OCI-LY1 (cell line): ENCODE measurements at regions not wholly inside any gene's neighbourhood (a gene's known extent, or its start where the extent isn't known, plus 50 kb on each side); places are given as distances from the start of the nearest gene placed in this dataset.

Source experiments
- H2AFZ ChIP-seq: fragments of 200-600 bp; sonication (generic), shearing (Covaris generic); 2 replicates; pipeline ENCODE4 v1.6.0; 2014; ENCODE audit warnings: antibody characterized with exemption, mild to moderate bottlenecking, low read length
- H3F3A ChIP-seq: fragments of 200-600 bp; sonication (generic), shearing (Covaris generic); 2 replicates; pipeline ENCODE4 v1.6.0; 2014; ENCODE audit warnings: mild to moderate bottlenecking, antibody characterized with exemption, low read length, moderate library complexity; ENCODE audit not compliant: insufficient read depth
- H3K27ac ChIP-seq: fragments of 200-600 bp; sonication (generic); 2 replicates; pipeline ENCODE4 v1.5.1; 2014; ENCODE audit warnings: low read length, mixed run types, mild to moderate bottlenecking, low read depth; ENCODE audit not compliant: poor library complexity, severe bottlenecking
- H3K27me3 ChIP-seq: fragments of 200-600 bp; sonication (generic); 2 replicates; pipeline ENCODE4 v1.6.0; 2014; ENCODE audit warnings: antibody characterized with exemption, mild to moderate bottlenecking, low read length, moderate library complexity; ENCODE audit not compliant: insufficient read depth
- H3K36me3 ChIP-seq: fragments of 200-600 bp; sonication (generic); 2 replicates; pipeline ENCODE4 v1.6.1; 2014; ENCODE audit warnings: mild to moderate bottlenecking, antibody characterized with exemption, low read length, moderate library complexity, mixed read lengths; ENCODE audit not compliant: insufficient read depth
- H3K4me1 ChIP-seq: fragments of 200-600 bp; sonication (generic); 2 replicates; pipeline ENCODE4 v1.5.1; 2014; ENCODE audit warnings: mild to moderate bottlenecking, low read length, moderate library complexity; ENCODE audit not compliant: insufficient read depth, severe bottlenecking
- H3K4me2 ChIP-seq: fragments of 200-600 bp; sonication (generic), shearing (Covaris generic); 2 replicates; pipeline ENCODE4 v1.6.1; 2014; ENCODE audit warnings: low read length
- H3K4me3 ChIP-seq: fragments of 200-600 bp; sonication (generic); 2 replicates; pipeline ENCODE4 v1.5.1; 2014; ENCODE audit warnings: low read length, low read depth, mild to moderate bottlenecking, mixed read lengths; ENCODE audit not compliant: poor library complexity, severe bottlenecking
- H3K79me2 ChIP-seq: fragments of 200-600 bp; shearing (Covaris generic); 2 replicates; pipeline ENCODE4 v1.6.1; 2016; ENCODE audit warnings: mixed run types, low read length, mixed read lengths; ENCODE audit not compliant: insufficient read depth
- H3K9ac ChIP-seq: fragments of 200-600 bp; sonication (generic), shearing (Covaris generic); 2 replicates; pipeline ENCODE4 v1.6.1; 2014; ENCODE audit warnings: mild to moderate bottlenecking, low read length, mixed read lengths
- H3K9me2 ChIP-seq: fragments of 200-600 bp; sonication (generic), shearing (Covaris generic); 2 replicates; pipeline ENCODE4 v1.6.1; 2014; ENCODE audit warnings: low read depth, mild to moderate bottlenecking, low read length, mixed read lengths
- H3K9me3 ChIP-seq: fragments of 200-600 bp; shearing (Covaris generic); 2 replicates; pipeline ENCODE4 v1.6.1; 2014; ENCODE audit warnings: low read length, mixed read lengths
- H4K20me1 ChIP-seq: fragments of 200-600 bp; sonication (generic), shearing (Covaris generic); 2 replicates; pipeline ENCODE4 v1.6.0; 2016; ENCODE audit warnings: mild to moderate bottlenecking, low read length; ENCODE audit not compliant: insufficient read depth
- EZH2 ChIP-seq: fragments of 200-600 bp; sonication (generic), shearing (Covaris generic); IDR thresholded peaks from 2 replicates; pipeline ENCODE4 v1.8.0; 2017; ENCODE audit warnings: borderline replicate concordance, mixed run types, mild to moderate bottlenecking, antibody characterized with exemption, low read length, moderate library complexity, mixed read lengths
- TF ChIP-seq, protein P1 (sequence below): fragments of 200-600 bp; sonication (generic), shearing (Covaris generic); IDR thresholded peaks from 2 replicates; pipeline ENCODE4 v1.5.1; 2017; ENCODE audit warnings: mild to moderate bottlenecking, antibody characterized with exemption, low read length, moderate library complexity, mixed read lengths

DNA sequence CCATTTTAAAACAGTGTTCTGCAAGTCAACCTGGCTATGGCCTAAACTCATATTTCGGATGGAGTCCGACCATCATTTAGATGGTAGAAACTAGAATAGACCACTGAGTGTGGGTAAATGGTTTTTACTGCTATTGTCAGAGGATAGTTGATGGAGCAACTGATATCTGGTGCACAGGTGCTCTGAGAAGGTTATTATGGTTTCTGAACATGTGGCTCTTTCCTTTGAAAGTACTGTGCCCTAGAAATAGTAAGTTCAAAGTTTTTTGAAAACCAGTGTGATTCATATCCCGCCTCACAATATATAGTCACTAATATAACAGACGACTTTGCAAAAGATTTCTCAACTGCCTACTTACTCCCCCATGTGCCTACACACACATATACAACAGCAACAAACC lies 64.4 kb upstream of the BTG1 start:
- H3K79me2 ChIP-seq: no peaks in the 10 kb centered on the region
- no peak overlapping the region for H3K27ac ChIP-seq
- no peaks in the 10 kb centered on the region for H3K9me3 ChIP-seq
- no peaks in the 10 kb centered on the region for H3K9me2 ChIP-seq
- no peak overlapping the region for H3K4me2 ChIP-seq
- H3K27me3 ChIP-seq: no peaks in the 10 kb centered on the region
- TF ChIP-seq, protein P1, sequence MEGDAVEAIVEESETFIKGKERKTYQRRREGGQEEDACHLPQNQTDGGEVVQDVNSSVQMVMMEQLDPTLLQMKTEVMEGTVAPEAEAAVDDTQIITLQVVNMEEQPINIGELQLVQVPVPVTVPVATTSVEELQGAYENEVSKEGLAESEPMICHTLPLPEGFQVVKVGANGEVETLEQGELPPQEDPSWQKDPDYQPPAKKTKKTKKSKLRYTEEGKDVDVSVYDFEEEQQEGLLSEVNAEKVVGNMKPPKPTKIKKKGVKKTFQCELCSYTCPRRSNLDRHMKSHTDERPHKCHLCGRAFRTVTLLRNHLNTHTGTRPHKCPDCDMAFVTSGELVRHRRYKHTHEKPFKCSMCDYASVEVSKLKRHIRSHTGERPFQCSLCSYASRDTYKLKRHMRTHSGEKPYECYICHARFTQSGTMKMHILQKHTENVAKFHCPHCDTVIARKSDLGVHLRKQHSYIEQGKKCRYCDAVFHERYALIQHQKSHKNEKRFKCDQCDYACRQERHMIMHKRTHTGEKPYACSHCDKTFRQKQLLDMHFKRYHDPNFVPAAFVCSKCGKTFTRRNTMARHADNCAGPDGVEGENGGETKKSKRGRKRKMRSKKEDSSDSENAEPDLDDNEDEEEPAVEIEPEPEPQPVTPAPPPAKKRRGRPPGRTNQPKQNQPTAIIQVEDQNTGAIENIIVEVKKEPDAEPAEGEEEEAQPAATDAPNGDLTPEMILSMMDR: no peak
- no peak for TF ChIP-seq EZH2
- no peaks in the 10 kb centered on the region for H3F3A ChIP-seq
- H4K20me1 ChIP-seq: no peaks in the 10 kb centered on the region
- H3K36me3 ChIP-seq: no peaks in the 10 kb centered on the region
- H3K9ac ChIP-seq: no peak overlapping the region
- peaks cover 19% of the 10 kb centered on the region for H3K4me1 ChIP-seq
- no peak overlapping the region for H2AFZ ChIP-seq
- H3K4me3 ChIP-seq: no peak overlapping the region

DNA sequence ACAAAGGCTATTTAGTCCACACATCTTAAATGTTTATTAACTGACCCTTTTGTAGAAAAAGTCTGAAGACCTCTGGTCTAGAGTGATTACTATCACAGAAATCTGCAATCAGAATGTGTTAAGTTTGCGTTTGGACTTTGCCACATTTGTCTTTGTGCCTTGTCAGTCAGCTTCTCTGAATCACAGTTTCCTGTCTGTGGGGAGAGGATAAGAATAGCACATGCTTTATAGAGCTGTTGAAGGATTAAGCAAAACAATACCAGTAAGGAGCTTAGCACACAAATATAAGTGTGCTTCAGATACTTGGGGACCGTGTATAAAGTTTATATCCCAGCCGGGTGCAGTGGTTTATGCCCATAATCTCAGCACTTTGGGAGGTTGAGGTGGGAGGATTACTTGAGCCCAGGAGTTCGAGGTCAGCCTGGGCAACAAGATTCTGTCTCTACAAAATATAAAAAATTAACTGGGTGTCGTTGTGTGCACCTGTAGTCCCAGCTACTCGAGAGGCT lies 63.0 kb upstream of the BTG1 start:
- no peaks in the 10 kb centered on the region for H3K36me3 ChIP-seq
- H3K9ac ChIP-seq: peak overlapping the region; percentile 55
- H3K27ac ChIP-seq: peak overlapping the region; percentile 80
- no peaks in the 10 kb centered on the region for H3K27me3 ChIP-seq
- no peaks in the 10 kb centered on the region for H3K9me2 ChIP-seq
- peak overlapping the region; percentile 26 for H2AFZ ChIP-seq
- no peaks in the 10 kb centered on the region for H3K9me3 ChIP-seq
- peak overlapping the region; percentile 75 for H3K4me2 ChIP-seq
- no peaks in the 10 kb centered on the region for H3K79me2 ChIP-seq
- no peaks in the 10 kb centered on the region for H4K20me1 ChIP-seq
- TF ChIP-seq, protein P1: no peak
- TF ChIP-seq EZH2: no peak
- H3F3A ChIP-seq: no peaks in the 10 kb centered on the region
- H3K4me3 ChIP-seq: peak overlapping the region; percentile 50
- H3K4me1 ChIP-seq: peaks cover 19% of the 10 kb centered on the region

DNA sequence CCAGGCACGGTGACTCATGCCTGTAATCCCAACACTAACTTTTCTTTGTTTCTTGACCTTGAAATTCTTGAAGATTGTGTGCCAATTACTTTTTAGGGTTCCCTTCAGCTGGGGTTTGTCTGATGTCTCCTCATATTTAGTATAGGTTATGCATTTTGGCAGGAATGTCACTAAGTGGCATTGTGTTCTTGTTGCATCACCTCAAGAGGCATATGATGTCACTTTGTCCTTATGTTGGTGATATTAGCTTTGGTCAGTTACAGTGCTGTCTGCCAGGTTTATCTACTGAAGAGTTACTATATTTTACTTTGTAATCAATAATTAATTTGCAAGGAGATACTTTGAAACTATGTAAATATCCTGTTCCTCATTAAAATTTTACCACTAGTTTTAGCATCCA lies 61.0 kb upstream of the BTG1 start:
- no peaks in the 10 kb centered on the region for H3K79me2 ChIP-seq
- H4K20me1 ChIP-seq: no peaks in the 10 kb centered on the region
- no peaks in the 10 kb centered on the region for H3K9me2 ChIP-seq
- no peak overlapping the region for H3K27ac ChIP-seq
- H3K9me3 ChIP-seq: no peaks in the 10 kb centered on the region
- no peak overlapping the region for H3K4me2 ChIP-seq
- no peak overlapping the region for H2AFZ ChIP-seq
- no peaks in the 10 kb centered on the region for H3F3A ChIP-seq
- no peak overlapping the region for H3K4me3 ChIP-seq
- no peaks in the 10 kb centered on the region for H3K36me3 ChIP-seq
- H3K27me3 ChIP-seq: no peaks in the 10 kb centered on the region
- no peak overlapping the region for H3K9ac ChIP-seq
- TF ChIP-seq EZH2: no peak
- TF ChIP-seq, protein P1: no peak
- H3K4me1 ChIP-seq: peaks cover 19% of the 10 kb centered on the region
